ENCODE measurements at regions not wholly inside any gene's neighbourhood (a gene's known extent, or its start where the extent isn't known, plus 50 kb on each side); places are given as distances from the start of the nearest gene placed in this dataset.

DNA sequence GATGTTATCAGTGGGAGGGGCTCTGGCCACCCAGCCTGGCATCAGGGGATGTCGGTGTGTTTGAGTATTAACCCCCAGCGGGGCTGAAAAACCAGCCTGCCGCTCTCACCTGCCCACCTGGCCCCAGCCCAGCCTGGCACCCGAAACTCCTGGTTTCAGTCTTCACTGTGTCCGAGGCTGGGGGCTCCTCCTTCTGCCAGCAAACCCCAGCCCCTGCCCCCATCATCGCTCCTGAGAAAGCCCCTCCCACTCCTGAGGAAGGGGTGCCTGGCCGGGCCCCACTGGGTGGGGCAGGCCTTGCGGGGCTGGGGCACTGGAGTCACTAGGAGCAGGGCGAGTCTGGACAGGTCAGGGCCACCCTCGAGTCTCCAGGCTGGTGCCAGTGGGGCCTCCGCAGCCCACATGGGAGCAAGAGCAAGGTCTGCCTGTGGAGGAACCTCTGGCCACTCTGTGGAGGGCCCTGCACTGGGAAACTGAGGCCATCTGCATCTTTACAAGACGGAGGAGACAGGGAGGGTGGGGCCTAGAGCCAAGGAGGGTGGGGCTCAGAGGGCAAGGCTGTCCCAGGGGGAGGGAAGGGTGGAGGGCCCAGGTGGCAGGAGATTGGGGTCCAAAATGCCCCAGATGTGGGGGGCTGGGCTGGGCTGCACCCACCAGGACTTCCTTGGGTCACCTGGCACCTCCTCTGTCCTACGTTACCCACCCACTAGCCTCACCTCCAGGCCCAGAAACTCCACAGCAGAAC lies 51.5 kb upstream of the NOTCH1 start:
- DNase-seq = no peak

DNA sequence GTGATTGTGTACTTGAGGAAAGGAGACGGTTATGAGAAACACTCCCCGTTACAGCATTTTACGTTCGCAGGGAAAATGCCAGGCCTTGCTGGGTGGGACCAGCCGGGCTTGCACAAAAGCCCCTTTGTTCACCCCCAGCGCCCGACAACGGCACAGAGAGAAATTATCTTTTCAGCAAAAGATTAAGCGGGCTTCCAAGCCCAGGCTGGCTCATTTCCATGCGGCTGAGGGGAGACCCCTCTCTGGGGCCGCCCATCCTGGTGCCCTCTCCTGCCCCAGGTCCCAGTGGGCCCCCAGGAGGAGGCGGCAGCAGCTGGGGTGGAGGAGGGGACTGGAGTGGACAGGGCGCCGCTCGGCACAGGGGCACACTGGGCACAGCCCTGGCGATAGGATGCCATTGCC lies 50.8 kb upstream of the NOTCH1 start:
- DNase-seq = no peak

DNA sequence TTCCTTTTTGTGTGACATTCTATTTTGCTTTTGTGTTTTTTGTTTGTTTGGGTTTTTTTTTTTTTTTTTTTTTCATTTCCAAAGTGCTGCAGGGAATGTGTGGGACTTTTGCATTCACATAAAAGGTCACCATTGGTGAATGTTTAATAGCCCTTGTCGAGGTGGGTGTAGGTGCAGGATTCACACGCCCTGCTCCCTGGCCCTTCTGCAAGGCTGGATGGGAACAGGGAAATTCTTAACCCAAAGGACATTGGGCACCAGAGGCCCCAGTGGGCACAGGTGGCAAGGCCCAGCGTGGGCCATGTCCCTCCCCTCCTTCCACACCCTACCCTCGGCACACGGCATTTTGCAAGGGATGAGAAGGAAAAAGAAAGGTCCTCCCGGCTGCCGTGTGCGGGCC lies 50.4 kb upstream of the NOTCH1 start:
- no peak for DNase-seq

DNA sequence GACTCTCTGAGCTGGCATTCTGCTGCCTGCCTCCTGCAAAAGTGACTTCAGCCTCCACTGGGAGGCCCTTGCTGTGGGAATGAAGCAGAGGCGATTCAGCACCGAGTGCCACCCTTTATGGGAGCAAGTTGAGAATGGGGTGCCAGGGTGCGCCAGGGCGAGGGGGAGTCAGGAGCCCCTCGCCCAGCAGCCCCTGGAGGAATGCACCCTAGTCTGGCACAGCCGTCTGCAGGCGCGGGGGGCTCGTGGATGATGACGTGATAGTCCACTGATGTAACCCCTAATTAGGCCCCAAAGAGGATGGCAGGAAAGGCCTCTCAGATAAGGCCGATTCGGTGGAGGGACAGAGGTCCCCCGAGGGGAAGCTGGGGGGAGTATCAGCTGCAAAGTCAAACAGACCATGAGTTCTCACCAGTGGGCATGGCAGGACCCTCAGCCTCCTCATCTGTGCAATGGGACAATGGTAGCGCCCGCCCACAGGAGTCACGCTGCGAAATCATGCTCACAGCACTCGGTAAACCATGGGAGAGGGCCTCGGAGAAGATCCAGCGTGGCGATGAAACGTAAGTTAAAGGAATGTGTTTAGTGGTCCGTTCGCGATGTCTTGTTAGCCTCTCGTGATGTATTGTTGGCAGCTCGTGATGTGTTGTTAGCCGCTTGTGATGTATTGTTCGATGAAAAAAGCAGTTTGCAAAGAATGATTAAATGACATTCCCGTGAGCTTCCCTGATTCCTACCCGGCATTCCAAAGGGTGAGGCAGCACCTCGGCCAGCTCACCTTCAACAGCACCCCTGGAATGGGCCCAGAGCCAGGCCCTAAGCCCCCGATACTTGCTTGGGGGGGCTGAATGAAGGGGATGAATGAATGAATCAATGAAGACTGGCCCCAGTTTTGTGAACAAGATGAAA lies 49.7 kb upstream of the NOTCH1 start:
- no peak for DNase-seq

Measured in NCI-H510A treated with DMSO at 0.1 percent for 48 hours (cell line).